SK-N-SH (cell line): ENCODE measurements at regions not wholly inside any gene's neighbourhood (a gene's known extent, or its start where the extent isn't known, plus 50 kb on each side); places are given as distances from the start of the nearest gene placed in this dataset.

Experiments
- CTCF ChIA-PET: fragments of 300-600, 350-600 bp; formaldehyde crosslinking; extraction: SDS; loops from one replicate; lab custom pipeline; 2021; lab: Yijun Ruan, JAX
- POLR2A ChIA-PET: fragments of 350-600 bp; sonication (Branson Sonifier 250); formaldehyde crosslinking; extraction: SDS; loops from one replicate; lab custom pipeline; 2020; ENCODE audit warnings: antibody characterized with exemption, inconsistent platforms; lab: Yijun Ruan, JAX
- DNase-seq: peaks from one replicate; pipeline ENCODE4 v3.0.0; 2012
- H2AFZ ChIP-seq: fragments of 200-600 bp; sonication (generic); 2 replicates; pipeline ENCODE4 v1.8.1; 2016; ENCODE audit warnings: antibody characterized with exemption, mild to moderate bottlenecking, low read depth
- H3F3A ChIP-seq: fragments of 200-600 bp; sonication (generic); replicated peaks from 2 replicates; pipeline ENCODE3; 2016; ENCODE audit warnings: antibody characterized with exemption, mild to moderate bottlenecking; ENCODE audit not compliant: insufficient read depth
- H3K27ac ChIP-seq, 2 experiments: fragments of 200-500 bp in 1 of 2; fragments of 200-600 bp in 1 of 2; sonication (Bioruptor generic) in 1 of 2; sonication (generic), shearing (Covaris generic) in 1 of 2; 2 replicates each; pipeline versions ENCODE4 v1.5.1 to v1.6.1; 2014 to 2016; ENCODE audit warnings: low read depth in 2 of 2, inconsistent platforms in 1 of 2, low read length in 1 of 2, mild to moderate bottlenecking in 1 of 2, mixed read lengths in 1 of 2
- H3K27me3 ChIP-seq: fragments of 200-600 bp; sonication (generic), shearing (Covaris generic); 2 replicates; pipeline ENCODE4 v1.6.1; 2016; ENCODE audit warnings: mixed run types; ENCODE audit not compliant: insufficient read depth
- H3K36me3 ChIP-seq, 2 experiments: fragments of 200-500 bp in 1 of 2; fragments of 200-600 bp in 1 of 2; sonication (Bioruptor generic) in 1 of 2; sonication (generic) in 1 of 2; replicated peaks in 1 of 2; 2 replicates each; pipeline versions ENCODE3 to v1.5.1; 2014 to 2016; ENCODE audit warnings: low read length in 1 of 2, mild to moderate bottlenecking in 1 of 2; ENCODE audit not compliant: insufficient read depth in 2 of 2, control insufficient read depth in 1 of 2
- H3K4me1 ChIP-seq, 2 experiments: fragments of 200-500 bp in 1 of 2; fragments of 200-600 bp in 1 of 2; sonication (Bioruptor generic) in 1 of 2; sonication (generic), shearing (Covaris generic) in 1 of 2; 2 replicates each; pipeline versions ENCODE4 v1.5.1 to v1.6.1; 2014 to 2016; ENCODE audit warnings: low read depth in 1 of 2, low read length in 1 of 2, mixed run types in 1 of 2; ENCODE audit not compliant: insufficient read depth in 2 of 2, control insufficient read depth in 1 of 2
- H3K4me2 ChIP-seq: fragments of 200-600 bp; sonication (generic), shearing (Covaris generic); 2 replicates; pipeline ENCODE4 v1.6.1; 2017; ENCODE audit warnings: mixed run types
- H3K4me3 ChIP-seq, 2 experiments: fragments of 200-500 bp in 1 of 2; fragments of 200-600 bp in 1 of 2; sonication (Bioruptor generic) in 1 of 2; sonication (generic), shearing (Covaris generic) in 1 of 2; 2 replicates each; pipeline versions ENCODE4 v1.5.1 to v1.8.1; 2014 to 2016; ENCODE audit warnings: low read depth in 2 of 2, inconsistent platforms in 1 of 2, low read length in 1 of 2, mild to moderate bottlenecking in 1 of 2, mixed read lengths in 1 of 2, moderate library complexity in 1 of 2
- H3K79me2 ChIP-seq: fragments of 200-600 bp; sonication (generic); 2 replicates; pipeline ENCODE4 v1.8.1; 2017; ENCODE audit warnings: mild to moderate bottlenecking; ENCODE audit not compliant: insufficient read depth
- H3K9ac ChIP-seq: fragments of 200-600 bp; sonication (generic); 2 replicates; pipeline ENCODE4 v1.6.1; 2017; ENCODE audit warnings: mixed run types
- H3K9me2 ChIP-seq: fragments of 200-600 bp; sonication (generic); 2 replicates; pipeline ENCODE4 v1.6.1; 2017; ENCODE audit warnings: mixed run types
- H3K9me3 ChIP-seq: fragments of 200-600 bp; sonication (generic); 2 replicates; pipeline ENCODE4 v1.6.1; 2017; ENCODE audit warnings: mixed run types, mild to moderate bottlenecking, moderate library complexity
- H4K20me1 ChIP-seq: fragments of 200-600 bp; sonication (generic); 2 replicates; pipeline ENCODE4 v1.6.1; 2017; ENCODE audit warnings: mild to moderate bottlenecking, mixed run types; ENCODE audit not compliant: insufficient read depth
- ELF1 ChIP-seq: IDR thresholded peaks from 2 replicates; pipeline ENCODE4 v1.4.0; 2012
- EP300 ChIP-seq, 2 experiments: IDR thresholded peaks; 2 replicates each; pipeline versions ENCODE4 v1.4.0 to v1.6.1; 2012; ENCODE audit warnings: borderline replicate concordance in 1 of 2, low read depth in 1 of 2, low read length in 1 of 2
- EZH2phosphoT487 ChIP-seq: fragments of 200-600 bp; sonication (generic); IDR thresholded peaks from 2 replicates; pipeline ENCODE4 v1.6.1; 2017; ENCODE audit warnings: low read depth, mixed run types, mild to moderate bottlenecking, antibody characterized with exemption, moderate library complexity, borderline replicate concordance
- FOXJ3 ChIP-seq: sonication (generic); formaldehyde crosslinking; IDR thresholded peaks from 2 replicates; pipeline ENCODE4 v1.5.1; 2020; ENCODE audit warnings: mild to moderate bottlenecking, missing genetic modification reagents
- GABPA ChIP-seq: IDR thresholded peaks from 2 replicates; pipeline ENCODE4 v1.4.0; 2012; ENCODE audit warnings: low read depth, mild to moderate bottlenecking
- JUND ChIP-seq: IDR thresholded peaks from 2 replicates; pipeline ENCODE4 v1.4.0; 2012
- MAX ChIP-seq: IDR thresholded peaks from 2 replicates; pipeline ENCODE4 v1.4.0; 2012; ENCODE audit warnings: low read depth
- PBX3 ChIP-seq: IDR thresholded peaks from 2 replicates; pipeline ENCODE4; 2012
- POLR2AphosphoS5 ChIP-seq: IDR thresholded peaks from 2 replicates; pipeline ENCODE4 v1.6.1; 2012; ENCODE audit warnings: low read depth, low read length
- RCOR1 ChIP-seq: fragments of 150-350 bp; IDR thresholded peaks from 2 replicates; pipeline ENCODE4 v1.6.1; 2017; ENCODE audit warnings: antibody characterized with exemption, low read length
- REST ChIP-seq: IDR thresholded peaks from 2 replicates; pipeline ENCODE4 v1.6.1; 2012; ENCODE audit warnings: mild to moderate bottlenecking, low read depth, low read length, moderate library complexity
- SMC3 ChIP-seq: IDR thresholded peaks from 2 replicates; pipeline ENCODE4 v1.6.1; 2012; ENCODE audit warnings: low read depth, low read length, improper control_type of control experiment
- TCF12 ChIP-seq: IDR thresholded peaks from 2 replicates; pipeline ENCODE4 v1.4.0; 2012
- TEAD4 ChIP-seq: IDR thresholded peaks from 2 replicates; pipeline ENCODE4 v1.4.0; 2012; ENCODE audit warnings: mild to moderate bottlenecking, borderline replicate concordance; ENCODE audit not compliant: insufficient read depth
- USF2 ChIP-seq: fragments of 150-350 bp; IDR thresholded peaks from 2 replicates; pipeline ENCODE4 v1.6.1; 2017; ENCODE audit warnings: antibody characterized with exemption, low read length, low read depth, borderline replicate concordance
- YY1 ChIP-seq: IDR thresholded peaks from 2 replicates; pipeline ENCODE4 v1.4.0; 2012; ENCODE audit warnings: low read depth, mild to moderate bottlenecking
- WGBS: methylation state at CpG from one replicate; pipeline ENCODE4 v1.1.6; 2017; ENCODE audit warnings: low lambda C conversion rate; 5-methylcytosine and 5-hydroxymethylcytosine counted together
- TF ChIP-seq, protein P1 (sequence below): IDR thresholded peaks from 2 replicates; pipeline ENCODE4 v1.4.0; 2012; ENCODE audit warnings: low read depth, borderline replicate concordance
- TF ChIP-seq, protein P2 (sequence below): fragments of 200-600 bp; sonication (generic); IDR thresholded peaks from 2 replicates; pipeline ENCODE4 v1.6.1; 2017; ENCODE audit warnings: antibody characterized with exemption, mild to moderate bottlenecking, moderate library complexity

GRCh38 chr4:128587382-128587781, 222.1 kb upstream of the JADE1 start:
- H3K27me3 ChIP-seq: no peaks in the 10 kb centered on the region
- no peak overlapping the region for H3K4me3 ChIP-seq
- H3K4me2 ChIP-seq: no peak overlapping the region
- H4K20me1 ChIP-seq: no peaks in the 10 kb centered on the region
- no peaks in the 10 kb centered on the region for H3K9me3 ChIP-seq
- H2AFZ ChIP-seq: no peak overlapping the region
- H3K27ac ChIP-seq: no peak overlapping the region
- 95% methylated on average over 5 of the region's 5 CpGs for WGBS
- no peak for TF ChIP-seq ELF1
- TF ChIP-seq, protein P1, sequence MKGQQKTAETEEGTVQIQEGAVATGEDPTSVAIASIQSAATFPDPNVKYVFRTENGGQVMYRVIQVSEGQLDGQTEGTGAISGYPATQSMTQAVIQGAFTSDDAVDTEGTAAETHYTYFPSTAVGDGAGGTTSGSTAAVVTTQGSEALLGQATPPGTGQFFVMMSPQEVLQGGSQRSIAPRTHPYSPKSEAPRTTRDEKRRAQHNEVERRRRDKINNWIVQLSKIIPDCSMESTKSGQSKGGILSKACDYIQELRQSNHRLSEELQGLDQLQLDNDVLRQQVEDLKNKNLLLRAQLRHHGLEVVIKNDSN: no peak
- TF ChIP-seq REST: no peak
- no peak for TF ChIP-seq PBX3
- TF ChIP-seq YY1: no peak
- no peak for TF ChIP-seq GABPA
- TF ChIP-seq USF2: no peak
- no peak for TF ChIP-seq EZH2phosphoT487
- TF ChIP-seq, protein P2, sequence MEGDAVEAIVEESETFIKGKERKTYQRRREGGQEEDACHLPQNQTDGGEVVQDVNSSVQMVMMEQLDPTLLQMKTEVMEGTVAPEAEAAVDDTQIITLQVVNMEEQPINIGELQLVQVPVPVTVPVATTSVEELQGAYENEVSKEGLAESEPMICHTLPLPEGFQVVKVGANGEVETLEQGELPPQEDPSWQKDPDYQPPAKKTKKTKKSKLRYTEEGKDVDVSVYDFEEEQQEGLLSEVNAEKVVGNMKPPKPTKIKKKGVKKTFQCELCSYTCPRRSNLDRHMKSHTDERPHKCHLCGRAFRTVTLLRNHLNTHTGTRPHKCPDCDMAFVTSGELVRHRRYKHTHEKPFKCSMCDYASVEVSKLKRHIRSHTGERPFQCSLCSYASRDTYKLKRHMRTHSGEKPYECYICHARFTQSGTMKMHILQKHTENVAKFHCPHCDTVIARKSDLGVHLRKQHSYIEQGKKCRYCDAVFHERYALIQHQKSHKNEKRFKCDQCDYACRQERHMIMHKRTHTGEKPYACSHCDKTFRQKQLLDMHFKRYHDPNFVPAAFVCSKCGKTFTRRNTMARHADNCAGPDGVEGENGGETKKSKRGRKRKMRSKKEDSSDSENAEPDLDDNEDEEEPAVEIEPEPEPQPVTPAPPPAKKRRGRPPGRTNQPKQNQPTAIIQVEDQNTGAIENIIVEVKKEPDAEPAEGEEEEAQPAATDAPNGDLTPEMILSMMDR: no peak
- no peak for TF ChIP-seq TEAD4
- TF ChIP-seq SMC3: no peak
- TF ChIP-seq FOXJ3: no peak
- no peak for TF ChIP-seq MAX
- TF ChIP-seq POLR2AphosphoS5: no peak
- TF ChIP-seq RCOR1: no peak
- TF ChIP-seq EP300 (IDR thresholded peaks at IDR 0.05; ENCODE audit: borderline replicate concordance in 1 of 2, low read depth in 1 of 2, low read length in 1 of 2): no peak
- TF ChIP-seq TCF12: no peak
- no peak for TF ChIP-seq JUND
- no peaks in the 10 kb centered on the region for H3K79me2 ChIP-seq
- H3K4me1 ChIP-seq: peaks cover 0 to 6% of the 10 kb centered on the region in 2 experiments; a peak in 3 of 4 replicates
- CTCF ChIA-PET: interaction anchor here (0.6 to 5.3 kb wide), 4 partner anchors 10 to 202 kb away, joined by 3 to 24 read pairs (median 3); no protein-coding TSS in a partner anchor
- DNase-seq: no peak
- H3K9me2 ChIP-seq: no peaks in the 10 kb centered on the region
- no peaks in the 10 kb centered on the region for H3K36me3 ChIP-seq
- H3F3A ChIP-seq: no peaks in the 10 kb centered on the region
- POLR2A ChIA-PET: no interaction called here
- no peak overlapping the region for H3K9ac ChIP-seq
